SK-N-SH (cell line): ENCODE measurements at regions not wholly inside any gene's neighbourhood (a gene's known extent, or its start where the extent isn't known, plus 50 kb on each side); places are given as distances from the start of the nearest gene placed in this dataset.

Source experiments
- CTCF ChIA-PET: fragments of 300-600, 350-600 bp; formaldehyde crosslinking; extraction: SDS; loops from one replicate; lab custom pipeline; 2021; lab: Yijun Ruan, JAX
- POLR2A ChIA-PET: fragments of 350-600 bp; sonication (Branson Sonifier 250); formaldehyde crosslinking; extraction: SDS; loops from one replicate; lab custom pipeline; 2020; ENCODE audit warnings: antibody characterized with exemption, inconsistent platforms; lab: Yijun Ruan, JAX
- DNase-seq: peaks from one replicate; pipeline ENCODE4 v3.0.0; 2012
- H2AFZ ChIP-seq: fragments of 200-600 bp; sonication (generic); 2 replicates; pipeline ENCODE4 v1.8.1; 2016; ENCODE audit warnings: antibody characterized with exemption, mild to moderate bottlenecking, low read depth
- H3F3A ChIP-seq: fragments of 200-600 bp; sonication (generic); replicated peaks from 2 replicates; pipeline ENCODE3; 2016; ENCODE audit warnings: antibody characterized with exemption, mild to moderate bottlenecking; ENCODE audit not compliant: insufficient read depth
- H3K27ac ChIP-seq, 2 experiments: fragments of 200-500 bp in 1 of 2; fragments of 200-600 bp in 1 of 2; sonication (Bioruptor generic) in 1 of 2; sonication (generic), shearing (Covaris generic) in 1 of 2; 2 replicates each; pipeline versions ENCODE4 v1.5.1 to v1.6.1; 2014 to 2016; ENCODE audit warnings: low read depth in 2 of 2, inconsistent platforms in 1 of 2, low read length in 1 of 2, mild to moderate bottlenecking in 1 of 2, mixed read lengths in 1 of 2
- H3K27me3 ChIP-seq: fragments of 200-600 bp; sonication (generic), shearing (Covaris generic); 2 replicates; pipeline ENCODE4 v1.6.1; 2016; ENCODE audit warnings: mixed run types; ENCODE audit not compliant: insufficient read depth
- H3K36me3 ChIP-seq, 2 experiments: fragments of 200-500 bp in 1 of 2; fragments of 200-600 bp in 1 of 2; sonication (Bioruptor generic) in 1 of 2; sonication (generic) in 1 of 2; replicated peaks in 1 of 2; 2 replicates each; pipeline versions ENCODE3 to v1.5.1; 2014 to 2016; ENCODE audit warnings: low read length in 1 of 2, mild to moderate bottlenecking in 1 of 2; ENCODE audit not compliant: insufficient read depth in 2 of 2, control insufficient read depth in 1 of 2
- H3K4me1 ChIP-seq, 2 experiments: fragments of 200-500 bp in 1 of 2; fragments of 200-600 bp in 1 of 2; sonication (Bioruptor generic) in 1 of 2; sonication (generic), shearing (Covaris generic) in 1 of 2; 2 replicates each; pipeline versions ENCODE4 v1.5.1 to v1.6.1; 2014 to 2016; ENCODE audit warnings: low read depth in 1 of 2, low read length in 1 of 2, mixed run types in 1 of 2; ENCODE audit not compliant: insufficient read depth in 2 of 2, control insufficient read depth in 1 of 2
- H3K4me2 ChIP-seq: fragments of 200-600 bp; sonication (generic), shearing (Covaris generic); 2 replicates; pipeline ENCODE4 v1.6.1; 2017; ENCODE audit warnings: mixed run types
- H3K4me3 ChIP-seq, 2 experiments: fragments of 200-500 bp in 1 of 2; fragments of 200-600 bp in 1 of 2; sonication (Bioruptor generic) in 1 of 2; sonication (generic), shearing (Covaris generic) in 1 of 2; 2 replicates each; pipeline versions ENCODE4 v1.5.1 to v1.8.1; 2014 to 2016; ENCODE audit warnings: low read depth in 2 of 2, inconsistent platforms in 1 of 2, low read length in 1 of 2, mild to moderate bottlenecking in 1 of 2, mixed read lengths in 1 of 2, moderate library complexity in 1 of 2
- H3K79me2 ChIP-seq: fragments of 200-600 bp; sonication (generic); 2 replicates; pipeline ENCODE4 v1.8.1; 2017; ENCODE audit warnings: mild to moderate bottlenecking; ENCODE audit not compliant: insufficient read depth
- H3K9ac ChIP-seq: fragments of 200-600 bp; sonication (generic); 2 replicates; pipeline ENCODE4 v1.6.1; 2017; ENCODE audit warnings: mixed run types
- H3K9me2 ChIP-seq: fragments of 200-600 bp; sonication (generic); 2 replicates; pipeline ENCODE4 v1.6.1; 2017; ENCODE audit warnings: mixed run types
- H3K9me3 ChIP-seq: fragments of 200-600 bp; sonication (generic); 2 replicates; pipeline ENCODE4 v1.6.1; 2017; ENCODE audit warnings: mixed run types, mild to moderate bottlenecking, moderate library complexity
- H4K20me1 ChIP-seq: fragments of 200-600 bp; sonication (generic); 2 replicates; pipeline ENCODE4 v1.6.1; 2017; ENCODE audit warnings: mild to moderate bottlenecking, mixed run types; ENCODE audit not compliant: insufficient read depth
- CHD2 ChIP-seq: fragments of 150-350 bp; IDR thresholded peaks from 2 replicates; pipeline ENCODE4 v1.6.1; 2018; ENCODE audit warnings: low read length; ENCODE audit not compliant: partially characterized antibody
- FOSL2 ChIP-seq: IDR thresholded peaks from 2 replicates; pipeline ENCODE4 v1.4.0; 2012; ENCODE audit warnings: low read depth, mild to moderate bottlenecking, moderate library complexity, borderline replicate concordance
- FOXJ3 ChIP-seq: sonication (generic); formaldehyde crosslinking; IDR thresholded peaks from 2 replicates; pipeline ENCODE4 v1.5.1; 2020; ENCODE audit warnings: mild to moderate bottlenecking, missing genetic modification reagents
- FOXM1 ChIP-seq: IDR thresholded peaks from 2 replicates; pipeline ENCODE4 v1.4.0; 2012; ENCODE audit warnings: low read depth, mild to moderate bottlenecking
- IRF3 ChIP-seq: fragments of 150-350 bp; IDR thresholded peaks from 2 replicates; pipeline ENCODE4 v1.6.1; 2016; ENCODE audit warnings: mild to moderate bottlenecking, low read depth, low read length
- MAX ChIP-seq: IDR thresholded peaks from 2 replicates; pipeline ENCODE4 v1.4.0; 2012; ENCODE audit warnings: low read depth
- MEF2A ChIP-seq: IDR thresholded peaks from 2 replicates; pipeline ENCODE4 v1.4.0; 2012; ENCODE audit warnings: low read depth, borderline replicate concordance
- MXI1 ChIP-seq: IDR thresholded peaks from 2 replicates; pipeline ENCODE4 v1.6.1; 2012; ENCODE audit warnings: mild to moderate bottlenecking, low read depth, low read length, improper control_type of control experiment
- NFIC ChIP-seq: IDR thresholded peaks from 2 replicates; pipeline ENCODE4 v1.4.0; 2012; ENCODE audit warnings: borderline replicate concordance
- RAD21 ChIP-seq: IDR thresholded peaks from 2 replicates; pipeline ENCODE4 v1.6.1; 2012; ENCODE audit warnings: mild to moderate bottlenecking, low read length
- RCOR1 ChIP-seq: fragments of 150-350 bp; IDR thresholded peaks from 2 replicates; pipeline ENCODE4 v1.6.1; 2017; ENCODE audit warnings: antibody characterized with exemption, low read length
- TCF12 ChIP-seq: IDR thresholded peaks from 2 replicates; pipeline ENCODE4 v1.4.0; 2012
- TEAD4 ChIP-seq: IDR thresholded peaks from 2 replicates; pipeline ENCODE4 v1.4.0; 2012; ENCODE audit warnings: mild to moderate bottlenecking, borderline replicate concordance; ENCODE audit not compliant: insufficient read depth
- USF1 ChIP-seq: IDR thresholded peaks from 2 replicates; pipeline ENCODE4 v1.4.0; 2012; ENCODE audit warnings: low read depth, borderline replicate concordance
- USF2 ChIP-seq: fragments of 150-350 bp; IDR thresholded peaks from 2 replicates; pipeline ENCODE4 v1.6.1; 2017; ENCODE audit warnings: antibody characterized with exemption, low read length, low read depth, borderline replicate concordance
- YY1 ChIP-seq: IDR thresholded peaks from 2 replicates; pipeline ENCODE4 v1.4.0; 2012; ENCODE audit warnings: low read depth, mild to moderate bottlenecking
- WGBS: methylation state at CpG from one replicate; pipeline ENCODE4 v1.1.6; 2017; ENCODE audit warnings: low lambda C conversion rate; 5-methylcytosine and 5-hydroxymethylcytosine counted together
- TF ChIP-seq, protein P1 (sequence below): fragments of 200-600 bp; sonication (generic); IDR thresholded peaks from 2 replicates; pipeline ENCODE4 v1.6.1; 2017; ENCODE audit warnings: antibody characterized with exemption, mild to moderate bottlenecking, moderate library complexity
- TF ChIP-seq, protein P2 (sequence below): IDR thresholded peaks from 2 replicates; pipeline ENCODE4 v1.6.1; 2012; ENCODE audit warnings: mild to moderate bottlenecking, low read depth, low read length, moderate library complexity

DNA sequence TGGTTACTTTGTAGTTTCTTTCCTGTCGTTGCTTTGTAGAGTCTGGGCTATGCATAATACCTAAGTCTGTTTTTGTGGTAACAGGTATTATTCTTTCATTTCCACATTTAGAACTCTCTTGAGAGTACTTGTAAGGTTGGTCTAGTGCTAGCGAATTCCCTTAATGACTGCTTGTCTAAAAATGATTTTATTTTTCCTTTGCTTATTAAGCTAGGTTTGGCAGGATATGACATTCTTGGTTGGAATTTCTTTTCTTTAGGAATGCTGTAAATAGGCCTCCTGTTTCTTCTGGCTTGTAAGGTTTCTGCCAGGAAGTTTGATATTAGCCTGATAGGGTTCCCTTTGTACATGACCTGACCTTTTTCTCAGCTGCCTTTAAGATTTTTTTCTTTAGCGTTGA, 70.1 kb upstream of the SGO1 start:
- ChIA-PET POLR2A (no interaction called here), CTCF (no interaction called here)
- Histone ChIP-seq H3F3A (no peaks in the 10 kb centered on the region), H3K4me3 (no peak overlapping the region), H3K9me3 (no peaks in the 10 kb centered on the region), H3K9me2 (no peaks in the 10 kb centered on the region), H2AFZ (no peak overlapping the region), H3K27ac (no peak overlapping the region), H3K79me2 (no peaks in the 10 kb centered on the region), H3K4me1 (no peaks in the 10 kb centered on the region), H4K20me1 (no peaks in the 10 kb centered on the region), H3K27me3 (no peaks in the 10 kb centered on the region), H3K9ac (no peak overlapping the region), H3K4me2 (no peak overlapping the region), H3K36me3 (no peaks in the 10 kb centered on the region)
- TF ChIP-seq FOXJ3 (CRISPR knock-in tag) = no peak
- TF ChIP-seq NFIC = no peak
- no peak for TF ChIP-seq USF1
- TF ChIP-seq FOXM1 = no peak
- 39% methylated on average over 3 of the region's 3 CpGs for WGBS
- DNase-seq = no peak

GRCh38 chr3:20254268-20255117, 68.5 kb upstream of the SGO1 start:
- POLR2A ChIA-PET = no interaction called here
- TF ChIP-seq IRF3 (no peak), TCF12 (no peak), FOSL2 (no peak), NFIC (no peak), CHD2 (no peak), YY1 (no peak), RAD21 (no peak), MEF2A (no peak), MXI1 (no peak), TEAD4 (no peak), MAX (no peak), USF2 (no peak), RCOR1 (no peak)
- TF ChIP-seq, protein P1, sequence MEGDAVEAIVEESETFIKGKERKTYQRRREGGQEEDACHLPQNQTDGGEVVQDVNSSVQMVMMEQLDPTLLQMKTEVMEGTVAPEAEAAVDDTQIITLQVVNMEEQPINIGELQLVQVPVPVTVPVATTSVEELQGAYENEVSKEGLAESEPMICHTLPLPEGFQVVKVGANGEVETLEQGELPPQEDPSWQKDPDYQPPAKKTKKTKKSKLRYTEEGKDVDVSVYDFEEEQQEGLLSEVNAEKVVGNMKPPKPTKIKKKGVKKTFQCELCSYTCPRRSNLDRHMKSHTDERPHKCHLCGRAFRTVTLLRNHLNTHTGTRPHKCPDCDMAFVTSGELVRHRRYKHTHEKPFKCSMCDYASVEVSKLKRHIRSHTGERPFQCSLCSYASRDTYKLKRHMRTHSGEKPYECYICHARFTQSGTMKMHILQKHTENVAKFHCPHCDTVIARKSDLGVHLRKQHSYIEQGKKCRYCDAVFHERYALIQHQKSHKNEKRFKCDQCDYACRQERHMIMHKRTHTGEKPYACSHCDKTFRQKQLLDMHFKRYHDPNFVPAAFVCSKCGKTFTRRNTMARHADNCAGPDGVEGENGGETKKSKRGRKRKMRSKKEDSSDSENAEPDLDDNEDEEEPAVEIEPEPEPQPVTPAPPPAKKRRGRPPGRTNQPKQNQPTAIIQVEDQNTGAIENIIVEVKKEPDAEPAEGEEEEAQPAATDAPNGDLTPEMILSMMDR = no peak
- TF ChIP-seq, protein P2, sequence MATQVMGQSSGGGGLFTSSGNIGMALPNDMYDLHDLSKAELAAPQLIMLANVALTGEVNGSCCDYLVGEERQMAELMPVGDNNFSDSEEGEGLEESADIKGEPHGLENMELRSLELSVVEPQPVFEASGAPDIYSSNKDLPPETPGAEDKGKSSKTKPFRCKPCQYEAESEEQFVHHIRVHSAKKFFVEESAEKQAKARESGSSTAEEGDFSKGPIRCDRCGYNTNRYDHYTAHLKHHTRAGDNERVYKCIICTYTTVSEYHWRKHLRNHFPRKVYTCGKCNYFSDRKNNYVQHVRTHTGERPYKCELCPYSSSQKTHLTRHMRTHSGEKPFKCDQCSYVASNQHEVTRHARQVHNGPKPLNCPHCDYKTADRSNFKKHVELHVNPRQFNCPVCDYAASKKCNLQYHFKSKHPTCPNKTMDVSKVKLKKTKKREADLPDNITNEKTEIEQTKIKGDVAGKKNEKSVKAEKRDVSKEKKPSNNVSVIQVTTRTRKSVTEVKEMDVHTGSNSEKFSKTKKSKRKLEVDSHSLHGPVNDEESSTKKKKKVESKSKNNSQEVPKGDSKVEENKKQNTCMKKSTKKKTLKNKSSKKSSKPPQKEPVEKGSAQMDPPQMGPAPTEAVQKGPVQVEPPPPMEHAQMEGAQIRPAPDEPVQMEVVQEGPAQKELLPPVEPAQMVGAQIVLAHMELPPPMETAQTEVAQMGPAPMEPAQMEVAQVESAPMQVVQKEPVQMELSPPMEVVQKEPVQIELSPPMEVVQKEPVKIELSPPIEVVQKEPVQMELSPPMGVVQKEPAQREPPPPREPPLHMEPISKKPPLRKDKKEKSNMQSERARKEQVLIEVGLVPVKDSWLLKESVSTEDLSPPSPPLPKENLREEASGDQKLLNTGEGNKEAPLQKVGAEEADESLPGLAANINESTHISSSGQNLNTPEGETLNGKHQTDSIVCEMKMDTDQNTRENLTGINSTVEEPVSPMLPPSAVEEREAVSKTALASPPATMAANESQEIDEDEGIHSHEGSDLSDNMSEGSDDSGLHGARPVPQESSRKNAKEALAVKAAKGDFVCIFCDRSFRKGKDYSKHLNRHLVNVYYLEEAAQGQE = no peak

More at GRCh38 chr3:20254268-20255117, 68.5 kb upstream of the SGO1 start:
- no peaks in the 10 kb centered on the region for H3K79me2 ChIP-seq
- no peak overlapping the region for H3K4me3 ChIP-seq
- no peaks in the 10 kb centered on the region for H3F3A ChIP-seq
- CTCF ChIA-PET = no interaction called here
- no peaks in the 10 kb centered on the region for H3K9me2 ChIP-seq
- WGBS = 28% methylated on average over 11 of the region's 18 CpGs
- H2AFZ ChIP-seq = no peak overlapping the region
- H3K4me1 ChIP-seq = no peaks in the 10 kb centered on the region
- no peaks in the 10 kb centered on the region for H4K20me1 ChIP-seq
- no peaks in the 10 kb centered on the region for H3K27me3 ChIP-seq
- H3K27ac ChIP-seq = no peak overlapping the region
- no peak overlapping the region for H3K4me2 ChIP-seq
- no peak overlapping the region for H3K9ac ChIP-seq
- DNase-seq = no peak
- H3K36me3 ChIP-seq = no peaks in the 10 kb centered on the region
- H3K9me3 ChIP-seq = no peaks in the 10 kb centered on the region
